Breast epithelium (tissue), 3 donors: ENCODE measurements at regions not wholly inside any gene's neighbourhood (a gene's known extent, or its start where the extent isn't known, plus 50 kb on each side); places are given as distances from the start of the nearest gene placed in this dataset.

Experiments
- POLR2AphosphoS5 ChIP-seq, 3 donors: sonication (generic); formaldehyde crosslinking; IDR thresholded peaks; one replicate each; pipeline ENCODE4 v1.6.1; 2017; ENCODE audit warnings: antibody characterized with exemption in 3 of 3
- TF ChIP-seq, protein P1 (sequence below), 3 donors: fragments of 450-650 bp; IDR thresholded peaks; one replicate each; pipeline ENCODE4 v1.5.1; 2016 to 2017; ENCODE audit warnings: antibody characterized with exemption in 3 of 3, mild to moderate bottlenecking in 3 of 3, moderate library complexity in 3 of 3

DNA sequence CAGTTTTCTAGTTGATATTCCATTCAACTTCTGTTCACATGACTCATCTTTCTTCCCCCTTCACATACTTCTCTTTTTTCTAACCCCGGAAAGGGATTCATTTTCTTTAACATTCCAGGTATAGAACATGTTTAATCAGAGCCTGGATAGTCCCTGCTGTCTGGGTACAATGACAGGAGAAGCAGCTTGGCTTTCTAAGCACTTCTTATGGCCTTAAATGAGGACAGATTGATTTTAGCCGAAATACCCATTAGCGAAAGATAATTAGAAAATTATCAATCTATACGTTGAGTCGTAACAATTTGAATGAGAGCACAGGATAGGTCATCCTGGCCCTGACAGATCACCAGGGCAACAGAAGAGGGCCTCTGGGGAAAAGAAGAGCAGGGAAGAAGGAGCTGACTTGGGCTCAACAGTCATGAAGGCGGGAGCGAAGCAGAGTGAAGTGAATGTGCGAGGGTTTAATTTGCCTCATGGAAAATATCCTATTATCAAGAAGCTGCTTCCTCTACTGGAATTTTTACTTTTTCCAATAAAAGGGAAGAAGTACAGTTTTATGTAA lies 62.2 kb downstream of the PPP1R2C start:
- TF ChIP-seq, protein P1, sequence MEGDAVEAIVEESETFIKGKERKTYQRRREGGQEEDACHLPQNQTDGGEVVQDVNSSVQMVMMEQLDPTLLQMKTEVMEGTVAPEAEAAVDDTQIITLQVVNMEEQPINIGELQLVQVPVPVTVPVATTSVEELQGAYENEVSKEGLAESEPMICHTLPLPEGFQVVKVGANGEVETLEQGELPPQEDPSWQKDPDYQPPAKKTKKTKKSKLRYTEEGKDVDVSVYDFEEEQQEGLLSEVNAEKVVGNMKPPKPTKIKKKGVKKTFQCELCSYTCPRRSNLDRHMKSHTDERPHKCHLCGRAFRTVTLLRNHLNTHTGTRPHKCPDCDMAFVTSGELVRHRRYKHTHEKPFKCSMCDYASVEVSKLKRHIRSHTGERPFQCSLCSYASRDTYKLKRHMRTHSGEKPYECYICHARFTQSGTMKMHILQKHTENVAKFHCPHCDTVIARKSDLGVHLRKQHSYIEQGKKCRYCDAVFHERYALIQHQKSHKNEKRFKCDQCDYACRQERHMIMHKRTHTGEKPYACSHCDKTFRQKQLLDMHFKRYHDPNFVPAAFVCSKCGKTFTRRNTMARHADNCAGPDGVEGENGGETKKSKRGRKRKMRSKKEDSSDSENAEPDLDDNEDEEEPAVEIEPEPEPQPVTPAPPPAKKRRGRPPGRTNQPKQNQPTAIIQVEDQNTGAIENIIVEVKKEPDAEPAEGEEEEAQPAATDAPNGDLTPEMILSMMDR (IDR thresholded peaks at IDR 0.05): no peak
- TF ChIP-seq POLR2AphosphoS5 (IDR thresholded peaks at IDR 0.05): no peak
